ENCODE measurements at regions not wholly inside any gene's neighbourhood (a gene's known extent, or its start where the extent isn't known, plus 50 kb on each side); places are given as distances from the start of the nearest gene placed in this dataset.

- no TSS peak for BruUV-seq (replicated peaks)
- Histone ChIP-seq H3K9me2 (replicated peaks; ENCODE audit: low read length) (no peaks in the 10 kb centered on the region), H3K4me3 (ENCODE audit: low read length) (no peak overlapping the region), H3K79me2 (ENCODE audit: low read length) (no peaks in the 10 kb centered on the region), H3F3A (ENCODE audit: low read length, unreplicated experiment) (no peaks in the 10 kb centered on the region), H3K9ac (ENCODE audit: low read length) (no peak overlapping the region), H3K36me3 (ENCODE audit: low read depth, low read length) (no peaks in the 10 kb centered on the region), H2AFZ (ENCODE audit: low read length) (no peak overlapping the region), H3K27me3 (ENCODE audit: low read length) (peaks cover 22% of the 10 kb centered on the region), H4K20me1 (ENCODE audit: low read length) (no peaks in the 10 kb centered on the region), H3K4me1 (ENCODE audit: insufficient read depth, low read length) (no peaks in the 10 kb centered on the region), H3K4me2 (ENCODE audit: low read length) (no peak overlapping the region), H3K9me3 (ENCODE audit: low read length) (no peaks in the 10 kb centered on the region), H3K27ac (ENCODE audit: low read length) (no peak overlapping the region)
- TF ChIP-seq EZH2phosphoT487 (IDR thresholded peaks at IDR 0.05; ENCODE audit: borderline replicate concordance, low read length), result no peak
- TF ChIP-seq CTCF (conservative IDR thresholded peaks at IDR 0.05; ENCODE audit: low read depth, low read length), result peak; percentile 41; the same call in 1 of the 2 replicates
- ATAC-seq (no peak; the same call in 1 of the 2 replicates), DNase-seq (peak; percentile 29)
- intact Hi-C loops (cut with micrococcal nuclease), result no loop called here
- POLR2A ChIA-PET (ENCODE audit: unreplicated experiment), result no interaction called here
- CTCF ChIA-PET, result no interaction called here
These were observed 80.9 kb upstream of the SHISA2 start for GRCh38 chr13:26132756-26133155.

GRCh38 chr13:26128676-26129075 is 76.9 kb upstream of the SHISA2 start:
- no peaks in the 10 kb centered on the region for H3F3A ChIP-seq (ENCODE audit: low read length, unreplicated experiment)
- H3K9ac ChIP-seq (ENCODE audit: low read length), result no peak overlapping the region

GRCh38 chr13:26117620-26118019 is 65.8 kb upstream of the SHISA2 start:
- no peak overlapping the region for H3K4me2 ChIP-seq (ENCODE audit: low read length)
- no peak overlapping the region for H3K9ac ChIP-seq (ENCODE audit: low read length)
- CTCF ChIA-PET, result no interaction called here
- no peak overlapping the region for H3K27ac ChIP-seq (ENCODE audit: low read length)
- no peaks in the 10 kb centered on the region for H3K9me2 ChIP-seq (replicated peaks; ENCODE audit: low read length)
- intact Hi-C loops (cut with micrococcal nuclease), result no loop called here
- POLR2A ChIA-PET (ENCODE audit: unreplicated experiment), result no interaction called here
- no peaks in the 10 kb centered on the region for H3K4me1 ChIP-seq (ENCODE audit: insufficient read depth, low read length)
- H3F3A ChIP-seq (ENCODE audit: low read length, unreplicated experiment), result no peaks in the 10 kb centered on the region
- no TSS peak for BruUV-seq (replicated peaks)
- ATAC-seq (no peak), DNase-seq (no peak)
- no peaks in the 10 kb centered on the region for H3K79me2 ChIP-seq (ENCODE audit: low read length)
- TF ChIP-seq EZH2 (IDR thresholded peaks at IDR 0.05; ENCODE audit: low read length, unreplicated experiment) (no peak), EZH2phosphoT487 (IDR thresholded peaks at IDR 0.05; ENCODE audit: borderline replicate concordance, low read length) (no peak)
- H4K20me1 ChIP-seq (ENCODE audit: low read length), result no peaks in the 10 kb centered on the region
- no peaks in the 10 kb centered on the region for H3K36me3 ChIP-seq (ENCODE audit: low read depth, low read length)
- H3K9me3 ChIP-seq (ENCODE audit: low read length), result no peaks in the 10 kb centered on the region
- H3K4me3 ChIP-seq (ENCODE audit: low read length), result no peak overlapping the region
- peaks cover 53% of the 10 kb centered on the region for H3K27me3 ChIP-seq (ENCODE audit: low read length)
- no peak overlapping the region for H2AFZ ChIP-seq (ENCODE audit: low read length)

More at GRCh38 chr13:26128676-26129075, 76.9 kb upstream of the SHISA2 start:
- BruUV-seq (replicated peaks), result no TSS peak
- no peaks in the 10 kb centered on the region for H3K9me2 ChIP-seq (replicated peaks; ENCODE audit: low read length)
- H3K27me3 ChIP-seq (ENCODE audit: low read length), result peaks cover 23% of the 10 kb centered on the region
- H3K27ac ChIP-seq (ENCODE audit: low read length), result no peak overlapping the region
- H3K9me3 ChIP-seq (ENCODE audit: low read length), result no peaks in the 10 kb centered on the region
- no peaks in the 10 kb centered on the region for H3K79me2 ChIP-seq (ENCODE audit: low read length)
- intact Hi-C loops (cut with micrococcal nuclease), result no loop called here
- H3K4me1 ChIP-seq (ENCODE audit: insufficient read depth, low read length), result no peaks in the 10 kb centered on the region
- ATAC-seq (no peak), DNase-seq (no peak)
- no peaks in the 10 kb centered on the region for H3K36me3 ChIP-seq (ENCODE audit: low read depth, low read length)
- ChIA-PET POLR2A (ENCODE audit: unreplicated experiment) (no interaction called here), CTCF (no interaction called here)
- no peak overlapping the region for H2AFZ ChIP-seq (ENCODE audit: low read length)
- H4K20me1 ChIP-seq (ENCODE audit: low read length), result no peaks in the 10 kb centered on the region
- H3K4me2 ChIP-seq (ENCODE audit: low read length), result no peak overlapping the region
- H3K4me3 ChIP-seq (ENCODE audit: low read length), result no peak overlapping the region
- TF ChIP-seq CTCF (conservative IDR thresholded peaks at IDR 0.05; ENCODE audit: low read depth, low read length) (no peak), EZH2 (IDR thresholded peaks at IDR 0.05; ENCODE audit: low read length, unreplicated experiment) (no peak), EZH2phosphoT487 (IDR thresholded peaks at IDR 0.05; ENCODE audit: borderline replicate concordance, low read length) (no peak)
